ENCODE measurements at regions not wholly inside any gene's neighbourhood (a gene's known extent, or its start where the extent isn't known, plus 50 kb on each side); places are given as distances from the start of the nearest gene placed in this dataset.

GRCh38 chr16:9677301-9677653, 505.0 kb downstream of the GRIN2A start:
- TF ChIP-seq, protein P1, sequence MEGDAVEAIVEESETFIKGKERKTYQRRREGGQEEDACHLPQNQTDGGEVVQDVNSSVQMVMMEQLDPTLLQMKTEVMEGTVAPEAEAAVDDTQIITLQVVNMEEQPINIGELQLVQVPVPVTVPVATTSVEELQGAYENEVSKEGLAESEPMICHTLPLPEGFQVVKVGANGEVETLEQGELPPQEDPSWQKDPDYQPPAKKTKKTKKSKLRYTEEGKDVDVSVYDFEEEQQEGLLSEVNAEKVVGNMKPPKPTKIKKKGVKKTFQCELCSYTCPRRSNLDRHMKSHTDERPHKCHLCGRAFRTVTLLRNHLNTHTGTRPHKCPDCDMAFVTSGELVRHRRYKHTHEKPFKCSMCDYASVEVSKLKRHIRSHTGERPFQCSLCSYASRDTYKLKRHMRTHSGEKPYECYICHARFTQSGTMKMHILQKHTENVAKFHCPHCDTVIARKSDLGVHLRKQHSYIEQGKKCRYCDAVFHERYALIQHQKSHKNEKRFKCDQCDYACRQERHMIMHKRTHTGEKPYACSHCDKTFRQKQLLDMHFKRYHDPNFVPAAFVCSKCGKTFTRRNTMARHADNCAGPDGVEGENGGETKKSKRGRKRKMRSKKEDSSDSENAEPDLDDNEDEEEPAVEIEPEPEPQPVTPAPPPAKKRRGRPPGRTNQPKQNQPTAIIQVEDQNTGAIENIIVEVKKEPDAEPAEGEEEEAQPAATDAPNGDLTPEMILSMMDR (IDR thresholded peaks at IDR 0.05; ENCODE audit: unreplicated experiment): no peak
- DNase-seq (ENCODE audit: low spot score, unreplicated experiment): no peak
- Mint-ChIP-seq H3K36me3 (ENCODE audit: insufficient read depth) (no peaks in the 10 kb centered on the region), H3K27ac (no peak overlapping the region), H3K4me1 (ENCODE audit: low read depth) (peaks cover 13% of the 10 kb centered on the region), H3K9me3 (ENCODE audit: low read depth) (no peaks in the 10 kb centered on the region), H3K4me3 (ENCODE audit: low read depth) (no peak overlapping the region), H3K27me3 (peaks cover 31% of the 10 kb centered on the region)

DNA sequence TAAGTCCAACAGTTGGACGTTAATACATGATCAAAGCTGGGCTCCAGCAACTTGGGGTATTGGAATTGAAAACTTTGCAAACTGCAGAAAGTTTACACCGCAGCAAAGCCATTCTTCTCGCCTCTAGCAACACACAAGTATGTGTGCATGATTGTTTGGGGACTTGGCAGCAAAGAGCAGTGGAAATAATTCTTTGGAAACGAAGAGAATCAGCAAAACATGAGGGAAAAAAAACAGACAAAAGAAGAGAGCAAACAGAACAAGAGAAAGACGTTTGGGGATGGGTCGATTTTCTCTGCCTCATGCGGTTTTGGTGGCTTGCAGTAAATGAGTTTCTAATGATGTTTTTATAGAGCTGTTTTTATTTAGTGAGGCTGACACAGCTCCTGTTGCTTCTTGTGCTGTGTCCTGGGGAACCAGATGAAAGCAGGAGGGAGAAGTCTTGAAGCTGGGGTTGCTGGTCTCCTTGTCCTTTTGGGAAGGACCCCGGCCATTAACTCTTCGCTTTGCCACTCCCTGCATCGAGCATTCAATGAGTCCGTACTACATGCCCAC, 502.9 kb downstream of the GRIN2A start:
- Mint-ChIP-seq H3K27ac (peak overlapping the region; percentile 17), H3K4me1 (ENCODE audit: low read depth) (peaks cover 13% of the 10 kb centered on the region), H3K36me3 (ENCODE audit: insufficient read depth) (no peaks in the 10 kb centered on the region), H3K4me3 (ENCODE audit: low read depth) (no peak overlapping the region), H3K9me3 (ENCODE audit: low read depth) (peaks cover 7% of the 10 kb centered on the region), H3K27me3 (peaks cover 32% of the 10 kb centered on the region)
- TF ChIP-seq, protein P1 (IDR thresholded peaks at IDR 0.05; ENCODE audit: unreplicated experiment): no peak
- DNase-seq (ENCODE audit: low spot score, unreplicated experiment): no peak

DNA sequence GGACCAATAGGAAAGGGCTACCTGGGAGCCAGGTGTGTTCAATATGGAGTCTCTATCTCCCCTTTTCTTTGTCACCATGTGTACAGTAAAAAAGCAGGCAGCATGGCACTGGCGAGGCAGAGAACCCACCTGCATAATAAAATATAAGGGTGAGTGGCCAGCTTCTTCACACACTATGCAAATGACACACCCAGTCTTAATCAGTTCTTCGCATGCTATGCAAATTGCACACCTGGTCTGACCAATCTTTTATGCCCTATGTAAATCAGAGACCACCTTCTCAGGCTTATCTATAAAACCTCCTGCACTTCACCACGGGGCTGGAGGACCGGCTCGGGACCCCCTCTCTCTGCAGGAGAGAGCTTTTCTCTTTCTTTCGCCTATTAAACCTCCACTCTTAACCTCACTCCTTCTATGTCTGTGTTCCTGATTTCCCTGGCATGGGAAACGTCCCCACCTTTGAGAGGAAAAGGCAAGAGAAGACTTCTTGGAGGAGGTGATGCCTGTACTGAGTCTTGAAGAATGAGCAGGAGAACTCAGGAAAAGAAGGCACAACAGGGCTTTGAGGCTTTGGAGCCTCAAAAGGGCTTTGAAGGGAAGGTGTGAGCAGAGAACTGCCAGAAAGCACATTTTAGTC, 502.1 kb downstream of the GRIN2A start:
- peaks cover 32% of the 10 kb centered on the region for H3K27me3 Mint-ChIP-seq
- TF ChIP-seq, protein P1 (IDR thresholded peaks at IDR 0.05; ENCODE audit: unreplicated experiment): no peak
- no peak for DNase-seq (ENCODE audit: low spot score, unreplicated experiment)
- no peak overlapping the region for H3K27ac Mint-ChIP-seq
- H3K36me3 Mint-ChIP-seq (ENCODE audit: insufficient read depth): no peaks in the 10 kb centered on the region
- H3K9me3 Mint-ChIP-seq (ENCODE audit: low read depth): peaks cover 7% of the 10 kb centered on the region
- no peak overlapping the region for H3K4me3 Mint-ChIP-seq (ENCODE audit: low read depth)
- H3K4me1 Mint-ChIP-seq (ENCODE audit: low read depth): peaks cover 13% of the 10 kb centered on the region

- Mint-ChIP-seq H3K4me3 (ENCODE audit: low read depth) (no peak overlapping the region), H3K27me3 (peaks cover 32% of the 10 kb centered on the region), H3K27ac (no peak overlapping the region), H3K4me1 (ENCODE audit: low read depth) (peaks cover 13% of the 10 kb centered on the region), H3K9me3 (ENCODE audit: low read depth) (peaks cover 7% of the 10 kb centered on the region), H3K36me3 (ENCODE audit: insufficient read depth) (no peaks in the 10 kb centered on the region)
- no peak for DNase-seq (ENCODE audit: low spot score, unreplicated experiment)
- TF ChIP-seq, protein P1 (IDR thresholded peaks at IDR 0.05; ENCODE audit: unreplicated experiment): no peak
Measured at GRCh38 chr16:9680968-9681367, 501.3 kb downstream of the GRIN2A start.

DNA sequence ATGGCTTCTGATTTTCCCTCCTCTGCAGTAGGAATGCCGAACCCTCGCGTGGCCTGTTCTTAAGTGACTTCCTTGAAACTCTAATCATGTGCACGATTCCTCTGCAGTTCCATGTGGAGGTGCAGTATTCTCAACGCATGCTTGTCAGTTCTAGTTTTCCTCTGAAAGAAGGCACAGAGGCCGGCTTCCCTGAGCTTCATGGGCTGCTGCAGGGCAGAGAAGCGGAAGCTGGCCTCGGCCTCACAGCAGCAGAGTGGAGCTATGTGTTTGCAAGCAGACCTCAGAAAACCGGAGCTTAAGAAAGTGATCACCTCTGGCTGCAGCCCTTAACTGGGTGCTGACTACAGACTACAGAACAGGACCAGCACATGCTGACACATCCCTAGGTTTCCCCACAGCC, 500.7 kb downstream of the GRIN2A start:
- H3K9me3 Mint-ChIP-seq (ENCODE audit: low read depth): peaks cover 7% of the 10 kb centered on the region
- H3K36me3 Mint-ChIP-seq (ENCODE audit: insufficient read depth): no peaks in the 10 kb centered on the region
- TF ChIP-seq, protein P1 (IDR thresholded peaks at IDR 0.05; ENCODE audit: unreplicated experiment): no peak
- peaks cover 32% of the 10 kb centered on the region for H3K27me3 Mint-ChIP-seq
- H3K4me3 Mint-ChIP-seq (ENCODE audit: low read depth): no peak overlapping the region
- DNase-seq (ENCODE audit: low spot score, unreplicated experiment): no peak
- peaks cover 13% of the 10 kb centered on the region for H3K4me1 Mint-ChIP-seq (ENCODE audit: low read depth)
- no peak overlapping the region for H3K27ac Mint-ChIP-seq
